ENCODE measurements at regions not wholly inside any gene's neighbourhood (a gene's known extent, or its start where the extent isn't known, plus 50 kb on each side); places are given as distances from the start of the nearest gene placed in this dataset.

GRCh38 chr5:123916345-123917121 is 404.6 kb downstream of the CSNK1G3 start:
- Histone ChIP-seq H3F3A (replicated peaks; ENCODE audit: insufficient read depth) (no peaks in the 10 kb centered on the region), H3K9me2 (no peaks in the 10 kb centered on the region), H4K20me1 (ENCODE audit: insufficient read depth) (no peaks in the 10 kb centered on the region), H3K36me3 (replicated peaks in 1 of 2; ENCODE audit: control insufficient read depth in 1 of 2, insufficient read depth in 2 of 2, low read length in 1 of 2) (no peaks in the 10 kb centered on the region), H3K27me3 (ENCODE audit: insufficient read depth) (no peaks in the 10 kb centered on the region), H3K4me1 (ENCODE audit: control insufficient read depth in 1 of 2, insufficient read depth in 2 of 2, low read depth in 1 of 2, low read length in 1 of 2) (no peaks in the 10 kb centered on the region; a peak in 2 of 4 replicates), H3K4me2 (no peak overlapping the region; the same call in 1 of the 2 replicates), H3K79me2 (ENCODE audit: insufficient read depth) (no peaks in the 10 kb centered on the region), H3K4me3 (ENCODE audit: low read depth in 2 of 2, low read length in 1 of 2) (no peak overlapping the region), H3K9ac (no peak overlapping the region), H3K27ac (ENCODE audit: low read depth in 2 of 2, low read length in 1 of 2) (peak overlapping the region; percentile 44 to 65; a peak in 2 of 4 replicates), H3K9me3 (no peaks in the 10 kb centered on the region), H2AFZ (ENCODE audit: low read depth) (peak overlapping the region; percentile 31; the same call in 1 of the 2 replicates)
- CTCF ChIA-PET: no interaction called here
- POLR2A ChIA-PET: no interaction called here
- 65% methylated on average over 8 of the region's 8 CpGs for WGBS (ENCODE audit: low lambda C conversion rate)
- no peak for DNase-seq
- TF ChIP-seq NFIC (IDR thresholded peaks at IDR 0.05; ENCODE audit: borderline replicate concordance) (peak; percentile 45; the same call in 1 of the 2 replicates), USF2 (IDR thresholded peaks at IDR 0.05; ENCODE audit: borderline replicate concordance, low read depth, low read length) (no peak), RAD21 (IDR thresholded peaks at IDR 0.05; ENCODE audit: low read length) (no peak), MAX (IDR thresholded peaks at IDR 0.05; ENCODE audit: low read depth) (no peak), EZH2phosphoT487 (IDR thresholded peaks at IDR 0.05; ENCODE audit: borderline replicate concordance, low read depth) (no peak), CTCF (IDR thresholded peaks at IDR 0.05) (no peak), USF1 (IDR thresholded peaks at IDR 0.05; ENCODE audit: borderline replicate concordance, low read depth) (no peak), POLR2AphosphoS5 (IDR thresholded peaks at IDR 0.05; ENCODE audit: low read depth, low read length) (no peak), YY1 (IDR thresholded peaks at IDR 0.05; ENCODE audit: low read depth) (no peak), TCF12 (IDR thresholded peaks at IDR 0.05) (peak; percentile 86), RXRA (IDR thresholded peaks at IDR 0.05; ENCODE audit: borderline replicate concordance, low read depth) (no peak), PBX3 (IDR thresholded peaks at IDR 0.05) (peak; percentile 67), TAF1 (IDR thresholded peaks at IDR 0.05; ENCODE audit: borderline replicate concordance, low read depth, low read length) (no peak), GABPA (IDR thresholded peaks at IDR 0.05; ENCODE audit: low read depth) (no peak), FOXM1 (IDR thresholded peaks at IDR 0.05; ENCODE audit: low read depth) (0 out of 2 replicates have a peak, but pooled peaks have one; percentile 26), RFX5 (IDR thresholded peaks at IDR 0.05; ENCODE audit: low read length) (no peak), NRF1 (IDR thresholded peaks at IDR 0.05; ENCODE audit: low read depth, low read length) (no peak), GATA2 (CRISPR knock-in tag; IDR thresholded peaks at IDR 0.05) (no peak), IRF3 (IDR thresholded peaks at IDR 0.05; ENCODE audit: low read depth, low read length) (no peak), TEAD4 (IDR thresholded peaks at IDR 0.05; ENCODE audit: borderline replicate concordance, insufficient read depth) (no peak; the same call in 1 of the 2 replicates), SIN3A (IDR thresholded peaks at IDR 0.05; ENCODE audit: borderline replicate concordance, low read depth, low read length) (no peak), FOSL2 (IDR thresholded peaks at IDR 0.05; ENCODE audit: borderline replicate concordance, low read depth) (0 out of 2 replicates have a peak, but pooled peaks have one; percentile 17), JUND (IDR thresholded peaks at IDR 0.05) (peak; percentile 68), MXI1 (IDR thresholded peaks at IDR 0.05; ENCODE audit: low read depth, low read length) (no peak), MEF2A (IDR thresholded peaks at IDR 0.05; ENCODE audit: borderline replicate concordance, low read depth) (peak; percentile 63; the same call in 1 of the 2 replicates), RCOR1 (IDR thresholded peaks at IDR 0.05; ENCODE audit: low read length) (no peak)

All from SK-N-SH (cell line).